Smooth muscle cell (in vitro differentiated cells): ENCODE measurements at regions not wholly inside any gene's neighbourhood (a gene's known extent, or its start where the extent isn't known, plus 50 kb on each side); places are given as distances from the start of the nearest gene placed in this dataset.
"Not testable (repeated sequence)": the region's sequence is repeated elsewhere in the genome, so short reads cannot be mapped to it uniquely, and the experiment has no call there.

Source experiments
- DNase-seq: peaks from one replicate; lab custom pipeline; 2025; ENCODE audit not compliant: unreplicated experiment; lab: John Stamatoyannopoulos, UW
- H2AFZ ChIP-seq: fragments of 200-600 bp; sonication (generic); 2 replicates; pipeline ENCODE4 v1.6.0; 2016; ENCODE audit warnings: antibody characterized with exemption, low read depth, mild to moderate bottlenecking
- H3F3A ChIP-seq: fragments of 200-600 bp; sonication (generic); 2 replicates; pipeline ENCODE4 v1.6.0; 2017; ENCODE audit warnings: antibody characterized with exemption, low read depth
- H3K27ac ChIP-seq: fragments of 200-600 bp; sonication (generic); 2 replicates; pipeline ENCODE4 v1.5.1; 2016; ENCODE audit warnings: low read depth, mild to moderate bottlenecking
- H3K27me3 ChIP-seq: fragments of 200-600 bp; sonication (generic); 2 replicates; pipeline ENCODE4 v1.6.1; 2016; ENCODE audit warnings: low read depth, mild to moderate bottlenecking
- H3K36me3 ChIP-seq: fragments of 200-600 bp; sonication (generic); 2 replicates; pipeline ENCODE4 v1.5.1; 2016; ENCODE audit warnings: low read depth
- H3K4me1 ChIP-seq: fragments of 200-600 bp; sonication (generic); 2 replicates; pipeline ENCODE4 v1.5.1; 2016; ENCODE audit warnings: low read depth
- H3K4me2 ChIP-seq: fragments of 200-600 bp; sonication (generic); 2 replicates; pipeline ENCODE4 v1.6.0; 2016; ENCODE audit warnings: mild to moderate bottlenecking
- H3K4me3 ChIP-seq: fragments of 200-600 bp; sonication (generic); 2 replicates; pipeline ENCODE4 v1.5.1; 2016; ENCODE audit warnings: mild to moderate bottlenecking
- H3K79me2 ChIP-seq: fragments of 200-600 bp; sonication (generic); 2 replicates; pipeline ENCODE4 v1.6.0; 2016; ENCODE audit warnings: low read depth, mild to moderate bottlenecking
- H3K9ac ChIP-seq: fragments of 200-600 bp; sonication (generic); 2 replicates; pipeline ENCODE4 v1.6.0; 2016; ENCODE audit warnings: low read depth
- H3K9me3 ChIP-seq: fragments of 200-600 bp; sonication (generic); replicated peaks from 2 replicates; pipeline ENCODE4 v1.5.1; 2016; ENCODE audit warnings: low read depth
- H4K20me1 ChIP-seq: fragments of 200-600 bp; sonication (generic); 2 replicates; pipeline ENCODE4 v1.6.0; 2016; ENCODE audit warnings: low read depth
- CTCF ChIP-seq: fragments of 200-600 bp; sonication (generic); IDR thresholded peaks from 2 replicates; pipeline ENCODE4 v1.5.1; 2017; ENCODE audit warnings: borderline replicate concordance, mild to moderate bottlenecking, antibody characterized with exemption; ENCODE audit not compliant: insufficient read depth, poor library complexity, severe bottlenecking
- WGBS: methylation state at CpG from one replicate; pipeline ENCODE4 v1.1.7; 2016; ENCODE audit warnings: low lambda C conversion rate; 5-methylcytosine and 5-hydroxymethylcytosine counted together

DNA sequence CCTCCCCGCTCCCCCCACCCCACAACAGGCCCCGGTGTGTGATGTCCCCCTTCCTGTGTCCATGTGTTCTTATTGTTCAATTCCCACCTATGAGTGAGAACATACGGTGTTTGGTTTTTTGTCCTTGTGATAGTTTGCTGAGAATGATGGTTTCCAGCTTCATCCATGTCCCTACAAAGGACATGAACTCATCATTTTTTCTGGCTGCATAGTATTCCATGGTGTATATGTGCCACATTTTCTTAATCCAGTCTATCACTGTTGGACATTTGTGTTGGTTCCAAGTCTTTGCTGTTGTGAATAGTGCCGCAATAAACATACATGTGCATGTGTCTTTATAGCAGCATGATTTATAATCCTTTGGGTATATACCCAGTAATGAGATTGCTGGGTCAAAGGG lies 104.3 kb downstream of the MTPN start:
- H3K36me3 ChIP-seq, H3K27me3 ChIP-seq, H3F3A ChIP-seq, H3K27ac ChIP-seq, H3K4me1 ChIP-seq, DNase-seq, H2AFZ ChIP-seq, H3K4me3 ChIP-seq, H3K79me2 ChIP-seq, H3K4me2 ChIP-seq, H3K9ac ChIP-seq, H4K20me1 ChIP-seq, H3K9me3 ChIP-seq: not testable (repeated sequence)
- 90% methylated on average over 4 of the region's 4 CpGs for WGBS

DNA sequence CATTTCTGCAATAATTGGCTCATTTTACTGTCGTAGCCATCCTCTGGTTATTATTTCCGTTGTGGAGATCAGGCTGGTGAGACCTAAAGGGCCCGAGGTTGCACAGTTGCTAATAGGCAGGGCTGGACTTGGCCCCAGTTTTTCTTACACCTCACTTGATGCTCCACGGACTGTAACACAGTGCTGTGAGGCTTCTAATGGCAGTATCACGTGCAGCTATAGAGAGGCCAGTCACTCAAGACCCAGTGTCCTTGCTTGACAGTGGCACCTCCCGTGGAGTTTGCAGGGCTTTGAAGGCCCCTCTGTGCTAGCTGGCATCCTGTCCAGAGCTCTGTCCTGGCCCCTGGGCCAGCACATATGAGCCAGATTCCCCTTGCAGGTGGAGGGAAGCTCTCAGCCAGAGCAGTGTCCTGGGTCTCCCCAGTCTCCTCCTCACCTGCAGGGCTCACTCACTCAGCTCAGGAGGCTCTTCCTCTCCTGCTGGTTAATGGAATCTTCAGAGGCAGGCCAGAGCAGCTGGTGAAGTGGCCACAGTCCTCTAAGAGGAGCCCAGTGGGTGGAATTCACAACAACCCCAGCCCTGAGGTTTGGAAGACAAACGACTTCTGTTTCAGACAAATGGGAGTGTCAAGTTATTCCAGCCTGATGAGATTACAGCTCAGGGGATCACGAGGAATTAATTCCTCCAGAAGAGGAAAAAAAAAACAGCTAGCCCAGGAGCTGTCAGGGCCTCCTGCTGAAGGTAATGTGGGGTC lies 114.2 kb upstream of the FAM180A start:
- Histone ChIP-seq H3K27me3 (no peaks in the 10 kb centered on the region), H3K9ac (no peak overlapping the region), H3K4me1 (no peaks in the 10 kb centered on the region), H3K9me3 (no peaks in the 10 kb centered on the region), H3K4me2 (no peak overlapping the region), H3F3A (no peaks in the 10 kb centered on the region), H3K36me3 (no peaks in the 10 kb centered on the region), H4K20me1 (no peaks in the 10 kb centered on the region), H3K4me3 (no peak overlapping the region), H3K27ac (no peak overlapping the region), H3K79me2 (no peaks in the 10 kb centered on the region), H2AFZ (no peak overlapping the region)
- TF ChIP-seq CTCF = no peak
- DNase-seq = no peak
- WGBS = 76% methylated on average over 8 of the region's 8 CpGs

GRCh38 chr7:135859538-135859937 lies 110.9 kb upstream of the FAM180A start:
- no peak overlapping the region for H3K4me2 ChIP-seq
- H3K27ac ChIP-seq = no peak overlapping the region
- H3K79me2 ChIP-seq = no peaks in the 10 kb centered on the region
- peaks cover 12% of the 10 kb centered on the region for H3F3A ChIP-seq
- no peak overlapping the region for H2AFZ ChIP-seq
- no peak overlapping the region for H3K9ac ChIP-seq
- H3K27me3 ChIP-seq = no peaks in the 10 kb centered on the region
- H3K36me3 ChIP-seq = no peaks in the 10 kb centered on the region
- no peak for DNase-seq
- 78% methylated on average over 2 of the region's 2 CpGs for WGBS
- no peak overlapping the region for H3K4me3 ChIP-seq
- peaks cover 6% of the 10 kb centered on the region for H3K4me1 ChIP-seq
- no peak for TF ChIP-seq CTCF
- H3K9me3 ChIP-seq = no peaks in the 10 kb centered on the region
- peaks cover 5% of the 10 kb centered on the region for H4K20me1 ChIP-seq

DNA sequence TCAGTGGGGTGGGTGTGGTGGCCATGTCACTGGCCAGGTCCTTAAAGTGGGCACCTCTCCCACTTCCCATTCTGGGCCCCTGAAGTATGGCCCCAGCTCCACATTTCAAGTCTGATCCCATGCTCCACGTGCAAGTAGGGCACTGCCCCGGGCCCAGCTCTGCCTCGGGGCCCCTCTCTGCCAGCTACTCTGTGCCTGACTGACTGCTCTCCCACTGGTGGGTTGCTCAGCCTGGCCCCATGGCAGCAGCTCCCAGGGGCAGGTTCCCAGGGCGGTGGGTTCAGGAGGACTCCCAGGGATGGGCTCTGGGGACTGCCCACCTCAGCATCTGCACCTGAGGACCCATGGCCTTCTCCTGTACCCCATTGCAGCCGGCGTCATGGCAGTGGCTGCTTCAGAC lies 110.2 kb upstream of the FAM180A start:
- no peak overlapping the region for H3K9ac ChIP-seq
- no peaks in the 10 kb centered on the region for H3K79me2 ChIP-seq
- H3K9me3 ChIP-seq = no peaks in the 10 kb centered on the region
- peaks cover 5% of the 10 kb centered on the region for H4K20me1 ChIP-seq
- H3K4me1 ChIP-seq = peaks cover 6% of the 10 kb centered on the region
- no peaks in the 10 kb centered on the region for H3K27me3 ChIP-seq
- H3K4me2 ChIP-seq = no peak overlapping the region
- no peak overlapping the region for H3K27ac ChIP-seq
- H3F3A ChIP-seq = peaks cover 12% of the 10 kb centered on the region
- TF ChIP-seq CTCF = no peak
- H2AFZ ChIP-seq = no peak overlapping the region
- no peaks in the 10 kb centered on the region for H3K36me3 ChIP-seq
- WGBS = 93% methylated on average over 6 of the region's 6 CpGs
- no peak overlapping the region for H3K4me3 ChIP-seq
- no peak for DNase-seq
